K562 (cell line): ENCODE measurements at regions not wholly inside any gene's neighbourhood (a gene's known extent, or its start where the extent isn't known, plus 50 kb on each side); places are given as distances from the start of the nearest gene placed in this dataset.

Experiments
- ATAC-seq: fragments of 200-7000 bp; cut with Tn5 transposase; 3 replicates; pipeline ENCODE4 v1.9.1; 2020; ENCODE audit warnings: moderate library complexity
- BruUV-seq: library from RNA; stranded (reverse); fragments of 400-500 nt; replicated peaks from 2 replicates; lab custom pipeline; 2021; lab: Mats Ljungman, UMichigan
- CTCF ChIA-PET: fragments of 300-600 bp; formaldehyde crosslinking; extraction: SDS; loops from one replicate; lab custom pipeline; 2021; ENCODE audit warnings: low intra/inter-chr PET ratio; lab: Yijun Ruan, JAX
- POLR2A ChIA-PET: fragments of 300-600, 350-650 bp; sonication (Branson Sonifier 250); formaldehyde crosslinking; extraction: SDS; loops from one replicate; lab custom pipeline; 2021; ENCODE audit warnings: antibody characterized with exemption, inconsistent platforms; lab: Yijun Ruan, JAX
- DNase-seq, 4 experiments: peaks; one replicate each; pipeline versions ENCODE4 v3.0.0 to v3.0.0-alpha.2; 2011 to 2018; ENCODE audit warnings: low spot score in 3 of 4, mixed read lengths in 3 of 4; ENCODE audit errors: extremely low read depth in 1 of 4
- FAIRE-seq: peaks from 2 replicates; lab custom pipeline; 2011; peaks lifted over from hg19 to GRCh38; lab: Jason Lieb, UNC
- H2AFZ ChIP-seq: 2 replicates; pipeline ENCODE4 v1.6.0; 2011; ENCODE audit warnings: low read depth, low read length, control low read depth, inconsistent platforms
- H3K27ac ChIP-seq: fragments of 200-600 bp; 3 replicates; pipeline ENCODE4 v1.8.0; 2011; ENCODE audit warnings: low read depth, mild to moderate bottlenecking, control low read depth, inconsistent platforms, low read length, moderate library complexity, mixed read lengths; ENCODE audit errors: extremely low read depth
- H3K27me3 ChIP-seq, 2 experiments: fragments of 300-600 bp in 1 of 2; 2 replicates in 1 of 2; 3 replicates in 1 of 2; pipeline versions ENCODE4 v1.6.0 to v1.8.0; 2011; ENCODE audit warnings: inconsistent platforms in 2 of 2, low read length in 2 of 2, mild to moderate bottlenecking in 1 of 2, mixed read lengths in 1 of 2, moderate library complexity in 1 of 2; ENCODE audit not compliant: control insufficient read depth in 2 of 2, insufficient read depth in 2 of 2
- H3K36me3 ChIP-seq: fragments of 300-600 bp; 3 replicates; pipeline ENCODE4 v1.8.0; 2011; ENCODE audit warnings: mild to moderate bottlenecking, low read length, inconsistent platforms; ENCODE audit not compliant: control insufficient read depth, insufficient read depth
- H3K4me1 ChIP-seq, 2 experiments: fragments of 200-600 bp in 1 of 2; replicated peaks in 1 of 2; 2 replicates in 1 of 2; 3 replicates in 1 of 2; pipeline versions ENCODE4 v1.5.1 to v1.8.0; 2011; ENCODE audit warnings: inconsistent platforms in 2 of 2, low read length in 2 of 2, mild to moderate bottlenecking in 1 of 2, mixed read lengths in 1 of 2, moderate library complexity in 1 of 2; ENCODE audit not compliant: control insufficient read depth in 2 of 2, insufficient read depth in 2 of 2
- H3K4me2 ChIP-seq: 2 replicates; pipeline ENCODE4 v1.6.1; 2011; ENCODE audit warnings: low read length, control low read depth, inconsistent platforms, mixed read lengths; ENCODE audit not compliant: insufficient read depth
- H3K4me3 ChIP-seq: fragments of 200-600 bp; sonication (generic), shearing (Covaris generic); 2 replicates; pipeline ENCODE4 v1.5.1; 2016; ENCODE audit warnings: control low read depth, inconsistent platforms
- H3K79me2 ChIP-seq: fragments of 200-600 bp; 3 replicates; pipeline ENCODE4 v1.8.0; 2011; ENCODE audit warnings: low read length, inconsistent platforms; ENCODE audit not compliant: control insufficient read depth, insufficient read depth
- H3K9ac ChIP-seq, 2 experiments: 2 replicates each; pipeline versions ENCODE4 v1.6.0 to v1.6.1; 2011; ENCODE audit warnings: low read depth in 2 of 2, low read length in 2 of 2, control low read depth in 1 of 2, inconsistent platforms in 1 of 2, mild to moderate bottlenecking in 1 of 2, mixed read lengths in 1 of 2; ENCODE audit not compliant: insufficient read depth in 1 of 2
- H3K9me1 ChIP-seq: one replicate; pipeline ENCODE4 v1.6.0; 2011; ENCODE audit warnings: inconsistent platforms, mild to moderate bottlenecking, low read length, moderate library complexity; ENCODE audit not compliant: control insufficient read depth, insufficient read depth
- H3K9me3 ChIP-seq: replicated peaks from 2 replicates; pipeline ENCODE4 v1.5.1; 2011; ENCODE audit warnings: low read depth, low read length, inconsistent platforms; ENCODE audit not compliant: control insufficient read depth, insufficient read depth
- H4K20me1 ChIP-seq: replicated peaks from 2 replicates; pipeline ENCODE4 v1.6.1; 2011; ENCODE audit warnings: low read length, inconsistent platforms, mixed read lengths; ENCODE audit not compliant: control insufficient read depth, insufficient read depth
- CBX3 ChIP-seq, 2 experiments: IDR thresholded peaks; 1 replicate in 1 of 2; 2 replicates in 1 of 2; pipeline ENCODE4 v1.6.1; 2012; ENCODE audit warnings: inconsistent platforms in 2 of 2, low read length in 2 of 2, borderline replicate concordance in 1 of 2, control low read depth in 1 of 2
- CXXC5 ChIP-seq: fragments of 250-450 bp; sonication (Bioruptor Pico); IDR thresholded peaks from 2 replicates; pipeline ENCODE4 v1.8.0; 2022; ENCODE audit warnings: inconsistent platforms, mild to moderate bottlenecking, moderate library complexity
- E2F4 ChIP-seq: sonication (generic); formaldehyde crosslinking; IDR thresholded peaks from 2 replicates; pipeline ENCODE4 v1.8.0; 2022; ENCODE audit warnings: mild to moderate bottlenecking, low read depth, missing genetic modification reagents
- EWSR1 ChIP-seq: fragments of 450-650 bp; IDR thresholded peaks from 2 replicates; pipeline ENCODE4 v1.6.1; 2018; ENCODE audit warnings: borderline replicate concordance, mild to moderate bottlenecking, low read depth, moderate library complexity; ENCODE audit not compliant: partially characterized antibody
- HNRNPL ChIP-seq: fragments of 200-400 bp; formaldehyde crosslinking; IDR thresholded peaks from 2 replicates; pipeline ENCODE4 v1.6.1; 2017; ENCODE audit warnings: low read depth, mild to moderate bottlenecking, low read length
- MTA1 ChIP-seq: fragments of 450-650 bp; IDR thresholded peaks from 2 replicates; pipeline ENCODE4 v1.6.1; 2017; ENCODE audit warnings: borderline replicate concordance
- MTA3 ChIP-seq: fragments of 450-650 bp; formaldehyde crosslinking; IDR thresholded peaks from 2 replicates; pipeline ENCODE4 v1.6.1; 2017; ENCODE audit warnings: mild to moderate bottlenecking, borderline replicate concordance
- NUFIP1 ChIP-seq: fragments of 450-650 bp; IDR thresholded peaks from 2 replicates; pipeline ENCODE4 v1.6.1; 2018; ENCODE audit not compliant: partially characterized antibody
- PML ChIP-seq: IDR thresholded peaks from 2 replicates; pipeline ENCODE4 v1.6.1; 2012; ENCODE audit warnings: low read length, inconsistent platforms
- POLR2G ChIP-seq: fragments of 200-400 bp; formaldehyde crosslinking; IDR thresholded peaks from 2 replicates; pipeline ENCODE4 v1.6.1; 2017; ENCODE audit warnings: low read depth, mild to moderate bottlenecking, antibody characterized with exemption, low read length, moderate library complexity
- SNIP1 ChIP-seq: fragments of 450-650 bp; IDR thresholded peaks from 2 replicates; pipeline ENCODE4 v1.7.1; 2017; ENCODE audit warnings: low read depth, mild to moderate bottlenecking
- SPI1 ChIP-seq: IDR thresholded peaks from 2 replicates; pipeline ENCODE4 v1.6.1; 2011; ENCODE audit warnings: low read depth, low read length, control low read depth, borderline replicate concordance
- ZNF134 ChIP-seq: fragments of 250-450 bp; sonication (Bioruptor Pico); conservative IDR thresholded peaks from 2 replicates; pipeline ENCODE4 v1.4.0; 2020
- ZNF23 ChIP-seq: fragments of 250-450 bp; sonication (Bioruptor Pico); IDR thresholded peaks from 2 replicates; pipeline ENCODE4 v1.4.0; 2020; ENCODE audit warnings: mild to moderate bottlenecking
- ZNF232 ChIP-seq: sonication (generic); formaldehyde crosslinking; IDR thresholded peaks from 2 replicates; pipeline ENCODE4 v1.8.0; 2022; ENCODE audit warnings: mild to moderate bottlenecking, missing genetic modification reagents
- ZNF609 ChIP-seq: sonication (generic); formaldehyde crosslinking; IDR thresholded peaks from 2 replicates; pipeline ENCODE4 v1.8.1; 2023; ENCODE audit warnings: missing genetic modification reagents, mild to moderate bottlenecking, borderline replicate concordance
- WGBS: fragments of 100-300 bp; shearing (Covaris generic); methylation state at CpG from one replicate; pipeline ENCODE4 v1.1.6; 2016; ENCODE audit warnings: low coverage, mixed read lengths; ENCODE audit not compliant: insufficient coverage; ENCODE audit errors: missing lambda C conversion rate; 5-methylcytosine and 5-hydroxymethylcytosine counted together
- in situ Hi-C: fragments of 300-500 bp; cut with MboI; formaldehyde crosslinking; loops from 4 replicates; pipeline ENCODE4 v1.15.0; 2018; ENCODE audit warnings: inconsistent platforms, mixed read lengths
- intact Hi-C: fragments of 100-400 bp; cut with micrococcal nuclease; formaldehyde crosslinking; loops from 2 replicates; pipeline ENCODE4 v1.14.2; 2022
- TF ChIP-seq, protein P1 (sequence below): sonication (generic); formaldehyde crosslinking; IDR thresholded peaks from 2 replicates; pipeline ENCODE4 v1.8.1; 2023; ENCODE audit warnings: mild to moderate bottlenecking, missing genetic modification reagents

- no peaks in the 10 kb centered on the region for H3K9me1 ChIP-seq
- DNase-seq: no peak
- no peaks in the 10 kb centered on the region for H3K27me3 ChIP-seq
- ChIA-PET CTCF (no interaction called here), POLR2A (no interaction called here)
- no TSS peak for BruUV-seq
- no peak overlapping the region for H3K27ac ChIP-seq
- H3K9me3 ChIP-seq: no peaks in the 10 kb centered on the region
- H3K4me2 ChIP-seq: no peak overlapping the region
- H3K4me1 ChIP-seq: no peaks in the 10 kb centered on the region
- in situ Hi-C loops: no loop called here
- no peak for FAIRE-seq
- ATAC-seq: no peak
- H3K9ac ChIP-seq: no peak overlapping the region
- 0% methylated on average over 1 of the region's 1 CpG for WGBS
- H3K36me3 ChIP-seq: no peaks in the 10 kb centered on the region
- no peaks in the 10 kb centered on the region for H3K79me2 ChIP-seq
- no peak overlapping the region for H2AFZ ChIP-seq
- H4K20me1 ChIP-seq: no peaks in the 10 kb centered on the region
- intact Hi-C loops: no loop called here
- no peak overlapping the region for H3K4me3 ChIP-seq
- no peak for TF ChIP-seq NUFIP1
- TF ChIP-seq PML: no peak
- TF ChIP-seq E2F4 (CRISPR knock-in tag): no peak
- TF ChIP-seq, protein P1, sequence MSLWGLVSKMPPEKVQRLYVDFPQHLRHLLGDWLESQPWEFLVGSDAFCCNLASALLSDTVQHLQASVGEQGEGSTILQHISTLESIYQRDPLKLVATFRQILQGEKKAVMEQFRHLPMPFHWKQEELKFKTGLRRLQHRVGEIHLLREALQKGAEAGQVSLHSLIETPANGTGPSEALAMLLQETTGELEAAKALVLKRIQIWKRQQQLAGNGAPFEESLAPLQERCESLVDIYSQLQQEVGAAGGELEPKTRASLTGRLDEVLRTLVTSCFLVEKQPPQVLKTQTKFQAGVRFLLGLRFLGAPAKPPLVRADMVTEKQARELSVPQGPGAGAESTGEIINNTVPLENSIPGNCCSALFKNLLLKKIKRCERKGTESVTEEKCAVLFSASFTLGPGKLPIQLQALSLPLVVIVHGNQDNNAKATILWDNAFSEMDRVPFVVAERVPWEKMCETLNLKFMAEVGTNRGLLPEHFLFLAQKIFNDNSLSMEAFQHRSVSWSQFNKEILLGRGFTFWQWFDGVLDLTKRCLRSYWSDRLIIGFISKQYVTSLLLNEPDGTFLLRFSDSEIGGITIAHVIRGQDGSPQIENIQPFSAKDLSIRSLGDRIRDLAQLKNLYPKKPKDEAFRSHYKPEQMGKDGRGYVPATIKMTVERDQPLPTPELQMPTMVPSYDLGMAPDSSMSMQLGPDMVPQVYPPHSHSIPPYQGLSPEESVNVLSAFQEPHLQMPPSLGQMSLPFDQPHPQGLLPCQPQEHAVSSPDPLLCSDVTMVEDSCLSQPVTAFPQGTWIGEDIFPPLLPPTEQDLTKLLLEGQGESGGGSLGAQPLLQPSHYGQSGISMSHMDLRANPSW (CRISPR knock-in tag): no peak
- no peak for TF ChIP-seq CBX3 (IDR thresholded peaks at IDR 0.05; ENCODE audit: borderline replicate concordance in 1 of 2, low read length in 2 of 2)
- TF ChIP-seq ZNF23 (CRISPR knock-in tag): no peak
- no peak for TF ChIP-seq EWSR1
- TF ChIP-seq MTA3: no peak
- TF ChIP-seq SPI1: no peak
- no peak for TF ChIP-seq ZNF609 (CRISPR knock-in tag)
- TF ChIP-seq ZNF134 (CRISPR knock-in tag): no peak
- TF ChIP-seq MTA1: no peak
- TF ChIP-seq CXXC5: no peak
- no peak for TF ChIP-seq HNRNPL
- TF ChIP-seq POLR2G: no peak
- no peak for TF ChIP-seq SNIP1
- TF ChIP-seq ZNF232: no peak
Measured at GRCh38 chr9:119577881-119578280, 208.6 kb upstream of the BRINP1 start.
